Thoracic aorta (tissue), 2 donors: ENCODE measurements at regions not wholly inside any gene's neighbourhood (a gene's known extent, or its start where the extent isn't known, plus 50 kb on each side); places are given as distances from the start of the nearest gene placed in this dataset.

Source experiments
- ATAC-seq: fragments of 150-250 bp; one replicate; pipeline ENCODE4 v1.8.0; 2017; ENCODE audit warnings: low read depth; ENCODE audit not compliant: insufficient number of reproducible peaks, low FRiP score
- DNase-seq: peaks from one replicate; pipeline ENCODE4 v3.0.0-alpha.2; 2020; ENCODE audit warnings: low spot score
- H3K27ac ChIP-seq, 2 donors: fragments of 200-600 bp; sonication (generic); 1 replicate in 1 of 2; 2 replicates in 1 of 2; pipeline ENCODE4 v1.5.1; 2016; ENCODE audit warnings: mild to moderate bottlenecking in 2 of 2, moderate library complexity in 2 of 2
- H3K27me3 ChIP-seq: fragments of 200-600 bp; sonication (generic); replicated peaks from 2 replicates; pipeline ENCODE4 v1.6.0; 2016; ENCODE audit warnings: mild to moderate bottlenecking; ENCODE audit not compliant: insufficient read depth
- H3K36me3 ChIP-seq: fragments of 200-600 bp; sonication (generic); one replicate; pipeline ENCODE4 v1.5.1; 2016
- H3K4me1 ChIP-seq, 2 donors: fragments of 200-600 bp; sonication (generic); 1 replicate in 1 of 2; 2 replicates in 1 of 2; pipeline versions ENCODE4 v1.5.1 to v1.6.0; 2016; ENCODE audit warnings: low read depth in 2 of 2, mild to moderate bottlenecking in 1 of 2; ENCODE audit not compliant: control insufficient read depth in 1 of 2
- H3K4me3 ChIP-seq: fragments of 200-600 bp; sonication (generic); 2 replicates; pipeline ENCODE4 v1.5.1; 2016; ENCODE audit warnings: mild to moderate bottlenecking
- H3K9me3 ChIP-seq: fragments of 200-600 bp; sonication (generic); 2 replicates; pipeline ENCODE4 v1.5.1; 2016
- TF ChIP-seq, protein P1 (sequence below): fragments of 200-600 bp; sonication (generic); IDR thresholded peaks from one replicate; pipeline ENCODE4 v1.5.1; 2019; ENCODE audit warnings: antibody characterized with exemption

DNA sequence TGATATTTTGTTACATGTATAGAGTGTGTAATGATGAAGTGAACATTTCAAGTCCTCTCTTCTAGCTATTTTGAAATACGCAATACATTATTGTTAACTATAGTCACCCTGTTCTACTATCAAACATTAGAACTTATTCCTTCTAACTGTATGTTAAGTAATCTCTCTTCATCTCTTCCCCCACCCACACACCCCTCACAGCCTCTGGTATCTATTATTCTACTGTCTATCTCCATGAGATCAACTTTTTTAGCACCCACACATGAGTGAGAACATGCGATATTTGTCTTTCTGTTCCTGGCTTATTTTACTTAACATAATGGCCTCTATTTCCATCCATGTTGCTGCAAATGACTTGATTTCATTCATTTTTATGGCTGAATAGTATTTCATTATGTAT lies 57.7 kb upstream of the EGR2 start:
- TF ChIP-seq, protein P1, sequence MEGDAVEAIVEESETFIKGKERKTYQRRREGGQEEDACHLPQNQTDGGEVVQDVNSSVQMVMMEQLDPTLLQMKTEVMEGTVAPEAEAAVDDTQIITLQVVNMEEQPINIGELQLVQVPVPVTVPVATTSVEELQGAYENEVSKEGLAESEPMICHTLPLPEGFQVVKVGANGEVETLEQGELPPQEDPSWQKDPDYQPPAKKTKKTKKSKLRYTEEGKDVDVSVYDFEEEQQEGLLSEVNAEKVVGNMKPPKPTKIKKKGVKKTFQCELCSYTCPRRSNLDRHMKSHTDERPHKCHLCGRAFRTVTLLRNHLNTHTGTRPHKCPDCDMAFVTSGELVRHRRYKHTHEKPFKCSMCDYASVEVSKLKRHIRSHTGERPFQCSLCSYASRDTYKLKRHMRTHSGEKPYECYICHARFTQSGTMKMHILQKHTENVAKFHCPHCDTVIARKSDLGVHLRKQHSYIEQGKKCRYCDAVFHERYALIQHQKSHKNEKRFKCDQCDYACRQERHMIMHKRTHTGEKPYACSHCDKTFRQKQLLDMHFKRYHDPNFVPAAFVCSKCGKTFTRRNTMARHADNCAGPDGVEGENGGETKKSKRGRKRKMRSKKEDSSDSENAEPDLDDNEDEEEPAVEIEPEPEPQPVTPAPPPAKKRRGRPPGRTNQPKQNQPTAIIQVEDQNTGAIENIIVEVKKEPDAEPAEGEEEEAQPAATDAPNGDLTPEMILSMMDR, result no peak
- no peak for DNase-seq

DNA sequence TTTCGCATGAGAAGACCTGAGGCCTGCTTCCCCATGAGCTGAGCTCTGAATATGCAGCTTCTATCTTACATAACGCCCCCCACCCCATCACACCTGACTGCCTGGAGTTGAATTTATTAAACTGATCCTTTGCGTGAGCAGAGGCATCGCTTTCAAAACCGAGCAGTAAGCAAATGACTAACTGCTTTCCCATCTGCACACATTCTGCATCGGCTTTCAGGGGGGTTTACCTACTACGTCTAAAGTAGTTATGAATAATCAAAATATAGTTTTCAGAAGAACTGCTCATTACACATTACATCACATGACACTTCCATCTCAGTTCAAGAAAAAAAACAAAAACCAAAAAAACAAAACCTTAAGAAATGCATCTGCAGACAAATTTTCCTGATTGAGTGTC lies 54.7 kb upstream of the EGR2 start:
- Histone ChIP-seq H3K27me3 (no peaks in the 10 kb centered on the region), H3K4me3 (no peak overlapping the region), H3K27ac (no peak overlapping the region), H3K4me1 (no peaks in the 10 kb centered on the region), H3K9me3 (no peaks in the 10 kb centered on the region), H3K36me3 (no peaks in the 10 kb centered on the region)
- ATAC-seq (no peak), DNase-seq (no peak)
- TF ChIP-seq, protein P1, result no peak

More for the DNA sequence above, 57.7 kb upstream of the EGR2 start:
- ATAC-seq, result no peak
- Histone ChIP-seq H3K36me3 (no peaks in the 10 kb centered on the region), H3K4me3 (no peak overlapping the region), H3K9me3 (no peaks in the 10 kb centered on the region), H3K4me1 (no peaks in the 10 kb centered on the region), H3K27me3 (no peaks in the 10 kb centered on the region), H3K27ac (no peak overlapping the region)

DNA sequence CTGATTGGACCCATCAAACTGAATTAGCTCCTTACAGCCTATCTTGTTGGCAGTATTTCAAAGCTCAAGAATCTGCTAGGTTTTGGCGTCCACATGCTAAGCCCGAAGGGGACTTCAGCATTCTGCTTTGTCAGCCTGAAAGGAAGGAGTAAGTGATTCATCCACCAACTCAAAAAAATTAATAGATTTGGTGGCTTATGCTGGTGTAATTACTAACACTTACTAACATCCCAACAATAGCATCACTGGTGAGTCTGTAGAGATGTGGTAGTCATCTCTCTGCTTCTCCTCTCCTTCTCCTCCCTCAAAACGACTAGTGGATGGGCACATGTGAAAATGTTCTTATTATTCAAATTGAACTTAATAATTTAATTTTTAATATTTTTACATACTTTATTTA lies 53.8 kb upstream of the EGR2 start:
- no peaks in the 10 kb centered on the region for H3K4me1 ChIP-seq
- ATAC-seq, result no peak
- no peaks in the 10 kb centered on the region for H3K27me3 ChIP-seq
- no peak overlapping the region for H3K27ac ChIP-seq
- no peaks in the 10 kb centered on the region for H3K9me3 ChIP-seq
- no peak overlapping the region for H3K4me3 ChIP-seq
- H3K36me3 ChIP-seq, result no peaks in the 10 kb centered on the region
- DNase-seq, result no peak
- TF ChIP-seq, protein P1, result no peak

DNA sequence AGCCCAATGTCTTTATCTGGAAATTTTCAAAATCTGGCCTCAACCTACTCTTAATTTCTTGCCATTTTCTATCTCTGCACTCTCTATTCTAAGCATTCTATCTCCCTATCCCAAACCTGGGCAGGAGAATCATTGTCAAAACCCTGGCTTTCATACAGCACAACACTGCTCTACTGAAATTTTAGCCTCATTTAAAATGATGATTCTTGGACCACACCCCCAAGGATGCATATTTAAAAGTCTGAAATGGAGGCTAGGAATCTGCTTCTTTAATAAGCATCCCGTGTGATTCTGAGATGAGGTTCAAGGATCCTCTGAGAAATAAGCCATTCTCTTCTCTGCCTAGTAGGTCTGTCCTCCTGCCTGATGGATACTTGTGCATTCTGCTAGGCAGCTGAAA lies 50.8 kb upstream of the EGR2 start:
- H3K27ac ChIP-seq, result no peak overlapping the region
- H3K4me1 ChIP-seq, result no peaks in the 10 kb centered on the region
- no peak overlapping the region for H3K4me3 ChIP-seq
- DNase-seq, result no peak
- no peaks in the 10 kb centered on the region for H3K9me3 ChIP-seq
- TF ChIP-seq, protein P1, result no peak
- no peaks in the 10 kb centered on the region for H3K27me3 ChIP-seq
- no peak for ATAC-seq
- H3K36me3 ChIP-seq, result no peaks in the 10 kb centered on the region

DNA sequence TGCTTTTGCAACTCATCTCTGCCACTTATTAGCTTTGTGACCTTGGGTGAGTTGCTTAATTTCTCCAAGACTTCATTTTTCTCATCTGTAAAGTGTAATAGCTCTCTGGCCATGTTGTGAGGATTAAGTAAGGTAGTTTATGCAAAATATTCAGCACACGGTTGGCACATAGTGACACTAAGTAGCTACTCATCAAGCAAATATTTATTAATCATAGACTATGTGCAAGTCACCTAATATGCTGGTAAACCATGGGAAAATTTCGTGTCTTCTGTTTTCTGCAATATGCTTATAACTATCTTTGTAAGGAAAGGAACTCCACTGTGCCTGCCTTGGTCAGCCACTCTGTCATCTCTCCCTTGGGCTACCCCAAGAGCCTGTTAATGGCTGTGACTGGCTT lies 50.3 kb upstream of the EGR2 start:
- ATAC-seq, result no peak
- H3K27me3 ChIP-seq, result no peaks in the 10 kb centered on the region
- no peaks in the 10 kb centered on the region for H3K4me1 ChIP-seq
- no peak for DNase-seq
- no peak overlapping the region for H3K27ac ChIP-seq
- no peak overlapping the region for H3K4me3 ChIP-seq
- TF ChIP-seq, protein P1, result no peak
- H3K9me3 ChIP-seq, result no peaks in the 10 kb centered on the region
- no peaks in the 10 kb centered on the region for H3K36me3 ChIP-seq
